WERI-Rb-1 (cell line): ENCODE measurements at regions not wholly inside any gene's neighbourhood (a gene's known extent, or its start where the extent isn't known, plus 50 kb on each side); places are given as distances from the start of the nearest gene placed in this dataset.

Experiments used
- DNase-seq: peaks from one replicate; pipeline ENCODE4 v3.0.0-alpha.2; 2020
- H3K27ac ChIP-seq: fragments of 250-450 bp; sonication (Bioruptor Pico); 2 replicates; pipeline ENCODE4 v1.5.1; 2020; ENCODE audit warnings: mild to moderate bottlenecking, moderate library complexity
- H3K27me3 ChIP-seq: fragments of 250-450 bp; sonication (Bioruptor Pico); 2 replicates; pipeline ENCODE4 v1.5.1; 2021; ENCODE audit warnings: mild to moderate bottlenecking, low read depth, moderate library complexity; ENCODE audit not compliant: insufficient read depth, severe bottlenecking
- H3K36me3 ChIP-seq: fragments of 250-450 bp; sonication (Bioruptor Pico); 2 replicates; pipeline ENCODE4 v1.5.1; 2020; ENCODE audit warnings: mild to moderate bottlenecking, moderate library complexity
- H3K4me3 ChIP-seq: 2 replicates; pipeline ENCODE4 v1.5.1; 2011; ENCODE audit warnings: low read depth, mild to moderate bottlenecking, control low read depth, low read length
- H3K9me3 ChIP-seq: fragments of 250-450 bp; sonication (Bioruptor Pico); 2 replicates; pipeline ENCODE4 v1.5.1; 2021; ENCODE audit warnings: mild to moderate bottlenecking, moderate library complexity; ENCODE audit not compliant: severe bottlenecking
- TF ChIP-seq, protein P1 (sequence below): IDR thresholded peaks from 2 replicates; pipeline ENCODE4 v1.5.1; 2011; ENCODE audit warnings: low read depth, mild to moderate bottlenecking, control low read depth, inconsistent platforms, low read length

GRCh38 chr5:27900761-27901160 is 862.4 kb upstream of the CDH9 start:
- H3K9me3 ChIP-seq, result no peaks in the 10 kb centered on the region
- TF ChIP-seq, protein P1, sequence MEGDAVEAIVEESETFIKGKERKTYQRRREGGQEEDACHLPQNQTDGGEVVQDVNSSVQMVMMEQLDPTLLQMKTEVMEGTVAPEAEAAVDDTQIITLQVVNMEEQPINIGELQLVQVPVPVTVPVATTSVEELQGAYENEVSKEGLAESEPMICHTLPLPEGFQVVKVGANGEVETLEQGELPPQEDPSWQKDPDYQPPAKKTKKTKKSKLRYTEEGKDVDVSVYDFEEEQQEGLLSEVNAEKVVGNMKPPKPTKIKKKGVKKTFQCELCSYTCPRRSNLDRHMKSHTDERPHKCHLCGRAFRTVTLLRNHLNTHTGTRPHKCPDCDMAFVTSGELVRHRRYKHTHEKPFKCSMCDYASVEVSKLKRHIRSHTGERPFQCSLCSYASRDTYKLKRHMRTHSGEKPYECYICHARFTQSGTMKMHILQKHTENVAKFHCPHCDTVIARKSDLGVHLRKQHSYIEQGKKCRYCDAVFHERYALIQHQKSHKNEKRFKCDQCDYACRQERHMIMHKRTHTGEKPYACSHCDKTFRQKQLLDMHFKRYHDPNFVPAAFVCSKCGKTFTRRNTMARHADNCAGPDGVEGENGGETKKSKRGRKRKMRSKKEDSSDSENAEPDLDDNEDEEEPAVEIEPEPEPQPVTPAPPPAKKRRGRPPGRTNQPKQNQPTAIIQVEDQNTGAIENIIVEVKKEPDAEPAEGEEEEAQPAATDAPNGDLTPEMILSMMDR, result no peak
- no peaks in the 10 kb centered on the region for H3K27me3 ChIP-seq
- no peak overlapping the region for H3K4me3 ChIP-seq
- H3K36me3 ChIP-seq, result no peaks in the 10 kb centered on the region
- no peak for DNase-seq
- no peak overlapping the region for H3K27ac ChIP-seq

- no peaks in the 10 kb centered on the region for H3K9me3 ChIP-seq
- H3K36me3 ChIP-seq, result no peaks in the 10 kb centered on the region
- no peaks in the 10 kb centered on the region for H3K27me3 ChIP-seq
- no peak overlapping the region for H3K4me3 ChIP-seq
- H3K27ac ChIP-seq, result no peak overlapping the region
- no peak for DNase-seq
- TF ChIP-seq, protein P1, result no peak
These were observed 837.7 kb upstream of the CDH9 start for GRCh38 chr5:27876071-27876470.

- no peaks in the 10 kb centered on the region for H3K9me3 ChIP-seq
- H3K4me3 ChIP-seq, result no peak overlapping the region
- DNase-seq, result no peak
- H3K27me3 ChIP-seq, result no peaks in the 10 kb centered on the region
- no peak overlapping the region for H3K27ac ChIP-seq
- TF ChIP-seq, protein P1, result no peak
- no peaks in the 10 kb centered on the region for H3K36me3 ChIP-seq
These were observed 836.8 kb upstream of the CDH9 start for GRCh38 chr5:27875148-27875547.

DNA sequence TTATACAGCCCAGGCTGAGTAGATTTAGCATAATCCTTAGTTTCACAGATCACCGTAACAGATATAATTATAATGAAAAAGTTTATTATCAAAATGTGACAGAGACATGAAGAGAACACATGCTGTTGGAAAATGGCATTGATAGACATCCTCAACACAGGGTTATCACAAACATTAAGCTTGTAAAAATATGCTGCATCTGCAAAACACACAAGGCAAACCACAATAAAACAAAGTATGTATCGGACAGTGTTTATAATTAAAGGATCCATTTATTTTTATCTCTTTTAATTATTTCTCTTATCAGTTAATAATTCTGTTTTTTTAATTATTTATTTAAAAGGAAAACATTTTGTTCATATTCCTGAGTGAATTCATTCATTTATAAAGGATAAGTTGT is 829.9 kb upstream of the CDH9 start:
- H3K27me3 ChIP-seq, result no peaks in the 10 kb centered on the region
- no peak overlapping the region for H3K4me3 ChIP-seq
- no peak for DNase-seq
- no peaks in the 10 kb centered on the region for H3K9me3 ChIP-seq
- TF ChIP-seq, protein P1, result no peak
- H3K27ac ChIP-seq, result no peak overlapping the region
- H3K36me3 ChIP-seq, result no peaks in the 10 kb centered on the region

GRCh38 chr5:27855491-27855890 is 817.1 kb upstream of the CDH9 start:
- no peaks in the 10 kb centered on the region for H3K27me3 ChIP-seq
- peaks cover 3% of the 10 kb centered on the region for H3K9me3 ChIP-seq
- no peak for DNase-seq
- H3K4me3 ChIP-seq, result no peak overlapping the region
- no peak overlapping the region for H3K27ac ChIP-seq
- H3K36me3 ChIP-seq, result no peaks in the 10 kb centered on the region
- TF ChIP-seq, protein P1, result no peak

GRCh38 chr5:27854243-27854852 is 816.0 kb upstream of the CDH9 start:
- Histone ChIP-seq H3K4me3 (no peak overlapping the region), H3K36me3 (no peaks in the 10 kb centered on the region), H3K27ac (no peak overlapping the region), H3K9me3 (no peaks in the 10 kb centered on the region), H3K27me3 (no peaks in the 10 kb centered on the region)
- TF ChIP-seq, protein P1, result no peak
- no peak for DNase-seq
